Stimulated activated CD4-positive, alpha-beta T cell treated with anti-CD3 and anti-CD28 coated beads, Interleukin-15, amount 100 ng/mL, for 24 hours (primary cell): ENCODE measurements at regions not wholly inside any gene's neighbourhood (a gene's known extent, or its start where the extent isn't known, plus 50 kb on each side); places are given as distances from the start of the nearest gene placed in this dataset.

ENCODE experiments used
- DNase-seq: peaks from one replicate; pipeline ENCODE4 v3.0.0-alpha.2; 2020

DNA sequence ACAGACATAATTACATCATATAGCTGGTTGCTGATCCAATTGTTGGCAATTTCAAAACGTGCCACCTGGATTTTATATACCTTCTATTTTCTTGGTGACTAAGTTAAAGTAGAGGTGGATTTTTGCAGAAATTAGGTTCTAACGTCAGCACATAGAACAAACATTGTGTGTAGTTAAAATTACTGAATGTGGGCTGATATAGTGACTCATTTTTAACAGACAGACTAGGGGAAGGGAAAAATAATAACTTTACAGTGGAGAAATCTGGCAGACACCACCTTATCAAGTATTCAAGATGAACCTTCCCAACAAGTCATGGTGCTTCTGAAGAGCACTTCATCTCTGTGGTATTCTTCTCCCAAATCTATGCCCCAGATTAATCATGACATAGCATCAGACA is 134.5 kb downstream of the UCHL1 start:
- no peak for DNase-seq

DNA sequence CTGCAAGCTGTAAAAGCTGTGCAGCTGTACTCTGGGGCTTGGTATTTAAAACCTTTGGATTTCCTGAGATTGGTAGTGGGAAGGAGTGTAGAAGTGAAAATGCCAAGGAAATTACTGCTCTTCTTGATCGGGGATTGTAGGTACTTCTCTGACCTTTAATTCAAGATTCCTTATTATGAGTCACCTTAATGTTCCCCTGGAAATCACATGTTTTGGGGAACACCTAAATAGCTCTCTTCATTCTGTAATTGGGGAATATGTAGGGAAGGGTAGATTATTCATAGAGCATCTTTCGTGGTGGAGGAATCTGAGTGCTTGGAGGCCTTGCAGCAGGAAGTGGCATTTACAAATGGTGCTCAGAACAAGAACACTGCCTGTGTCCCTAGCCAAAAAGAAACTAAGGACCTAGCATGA is 137.8 kb downstream of the UCHL1 start:
- no peak for DNase-seq

DNA sequence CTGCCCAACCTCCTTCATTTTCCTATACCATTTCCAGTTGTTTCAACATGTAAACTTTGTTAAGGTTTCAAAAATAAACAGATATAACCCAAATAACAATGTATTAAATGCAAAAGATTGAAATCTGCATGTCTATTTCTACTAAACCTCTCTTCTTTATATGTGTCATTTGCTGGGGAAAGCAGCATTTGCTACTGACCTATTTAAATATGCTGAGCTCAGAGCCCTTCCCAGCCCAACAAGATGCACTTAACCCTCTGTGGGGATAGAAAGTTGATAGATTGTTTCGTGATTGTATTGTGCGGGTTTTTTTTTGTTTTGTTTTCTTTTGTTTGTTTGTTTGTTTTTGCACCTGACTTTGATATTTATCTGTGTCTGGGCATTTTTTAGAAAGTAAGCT is 139.5 kb downstream of the UCHL1 start:
- DNase-seq, result no peak

DNA sequence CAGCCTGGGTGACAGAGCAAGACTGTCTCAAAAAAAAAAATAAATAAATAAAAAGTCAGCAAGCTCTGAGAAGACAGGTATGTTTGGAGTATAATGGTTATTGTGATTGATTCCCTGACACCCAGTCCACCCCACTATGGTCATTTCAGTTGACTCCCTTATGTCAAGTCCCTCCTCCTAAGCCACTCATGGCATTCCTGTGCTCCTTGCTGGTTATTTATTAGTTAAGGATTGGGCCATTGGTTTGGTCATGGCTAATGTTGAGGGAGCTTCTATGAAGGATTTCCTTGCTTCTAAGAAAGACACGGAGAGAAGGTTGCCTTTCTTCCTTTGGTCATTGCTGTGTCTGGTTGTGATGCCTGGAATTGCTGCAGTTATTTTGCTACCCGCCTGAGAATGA is 140.1 kb downstream of the UCHL1 start:
- no peak for DNase-seq

DNA sequence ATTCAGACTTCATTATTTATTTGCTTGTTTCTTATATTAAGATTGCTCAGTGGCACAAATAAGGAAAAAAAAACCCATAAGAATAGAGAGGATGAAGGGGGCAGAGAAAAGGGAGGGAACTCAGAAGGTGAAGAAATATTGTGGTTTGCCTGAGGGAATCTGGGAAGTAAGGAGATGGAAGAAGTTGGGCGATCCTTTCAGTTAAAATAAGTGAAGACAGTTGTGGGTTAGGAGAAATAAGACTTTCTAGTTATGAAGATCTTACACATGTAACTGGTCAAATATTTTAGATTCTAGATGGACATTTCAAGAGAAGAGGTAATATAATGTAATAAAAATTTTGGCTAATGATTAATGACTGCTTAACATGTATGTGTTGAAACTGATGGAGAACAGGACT is 138.7 kb upstream of the LIMCH1 start:
- no peak for DNase-seq

DNA sequence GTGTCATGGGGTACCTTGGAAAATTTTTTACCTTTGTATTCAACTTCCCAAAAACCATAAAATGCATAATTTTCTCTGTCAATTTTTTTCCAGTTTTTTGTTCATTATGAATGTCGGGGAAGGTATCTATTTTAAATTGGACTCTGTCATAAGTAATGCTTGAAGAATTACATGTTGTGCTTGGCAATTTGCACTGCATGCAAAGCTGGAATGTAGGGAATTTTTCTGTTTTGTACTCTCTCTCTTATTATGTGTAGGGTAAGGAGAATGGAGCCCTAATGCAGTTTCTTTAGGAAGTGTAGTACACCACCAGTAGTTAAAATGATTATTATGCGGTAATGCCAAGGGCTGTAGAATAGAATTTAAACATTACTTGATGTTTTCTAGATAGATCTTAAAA is 137.7 kb upstream of the LIMCH1 start:
- no peak for DNase-seq

DNA sequence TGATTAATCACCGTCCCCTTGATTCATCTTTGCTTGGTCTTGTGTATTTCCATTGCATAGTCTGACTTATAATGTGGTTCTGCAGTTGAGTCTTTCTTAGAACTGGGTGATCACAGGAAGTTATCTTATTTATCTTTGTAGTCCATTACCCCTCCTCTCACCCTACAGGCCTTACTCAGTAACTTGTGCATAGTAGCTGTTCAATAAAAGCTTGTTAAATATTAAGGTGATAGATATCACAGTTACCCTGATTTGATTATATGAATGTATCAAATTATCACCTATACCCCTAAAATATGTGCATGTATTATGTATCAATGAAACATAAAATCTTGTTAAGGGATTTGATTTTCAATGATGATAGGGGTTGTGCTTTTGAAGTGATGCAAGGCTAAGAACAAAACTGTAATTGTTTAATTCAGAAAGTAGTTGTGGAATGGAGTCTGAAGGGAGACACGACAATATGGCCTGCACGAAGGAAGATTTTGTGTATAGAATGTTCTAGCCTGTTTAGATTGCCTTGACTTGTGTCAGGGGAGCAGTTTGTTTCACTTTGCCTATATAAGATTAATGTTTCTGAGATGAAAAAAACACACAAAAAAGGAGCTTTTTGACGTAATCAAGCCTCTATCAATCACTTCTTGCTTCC is 132.4 kb upstream of the LIMCH1 start:
- no peak for DNase-seq

DNA sequence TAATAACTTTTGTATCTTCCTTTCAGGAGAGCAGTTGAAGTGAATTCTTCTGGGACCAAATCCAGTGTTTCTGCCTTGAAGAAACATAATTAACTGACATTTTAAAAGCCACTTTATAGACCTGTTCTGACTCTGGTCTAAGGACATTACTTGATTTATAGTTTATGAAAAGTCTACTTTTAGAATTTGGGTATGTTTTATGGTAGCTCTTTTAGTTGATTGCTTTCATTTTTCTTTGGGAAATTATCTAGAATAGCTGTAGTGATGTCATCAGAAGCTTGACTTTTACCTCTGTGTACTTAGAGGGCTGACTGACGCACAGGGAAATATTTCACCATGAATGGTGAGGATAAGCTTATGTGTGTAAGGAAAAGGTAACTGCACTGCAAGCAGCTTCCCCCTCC is 131.8 kb upstream of the LIMCH1 start:
- no peak for DNase-seq

DNA sequence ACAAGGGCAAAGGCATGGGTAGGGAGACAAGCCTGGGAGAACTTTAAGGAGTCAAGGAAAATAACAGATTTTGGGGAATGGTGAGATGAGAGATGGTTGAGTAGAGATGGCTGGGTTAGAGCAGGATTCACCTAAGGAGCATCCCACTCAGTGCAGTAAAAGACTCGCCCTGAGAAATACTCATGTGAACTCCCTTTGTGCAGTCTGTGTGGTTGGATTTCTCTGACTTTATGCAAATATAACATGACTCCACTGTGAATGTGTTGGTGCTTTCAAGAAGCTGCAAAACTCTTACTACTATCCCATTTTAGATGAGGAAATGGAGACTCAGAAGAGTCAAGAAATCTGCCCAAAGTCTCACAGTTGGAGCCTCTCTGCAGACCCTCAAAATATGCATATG is 129.8 kb upstream of the LIMCH1 start:
- DNase-seq, result no peak

DNA sequence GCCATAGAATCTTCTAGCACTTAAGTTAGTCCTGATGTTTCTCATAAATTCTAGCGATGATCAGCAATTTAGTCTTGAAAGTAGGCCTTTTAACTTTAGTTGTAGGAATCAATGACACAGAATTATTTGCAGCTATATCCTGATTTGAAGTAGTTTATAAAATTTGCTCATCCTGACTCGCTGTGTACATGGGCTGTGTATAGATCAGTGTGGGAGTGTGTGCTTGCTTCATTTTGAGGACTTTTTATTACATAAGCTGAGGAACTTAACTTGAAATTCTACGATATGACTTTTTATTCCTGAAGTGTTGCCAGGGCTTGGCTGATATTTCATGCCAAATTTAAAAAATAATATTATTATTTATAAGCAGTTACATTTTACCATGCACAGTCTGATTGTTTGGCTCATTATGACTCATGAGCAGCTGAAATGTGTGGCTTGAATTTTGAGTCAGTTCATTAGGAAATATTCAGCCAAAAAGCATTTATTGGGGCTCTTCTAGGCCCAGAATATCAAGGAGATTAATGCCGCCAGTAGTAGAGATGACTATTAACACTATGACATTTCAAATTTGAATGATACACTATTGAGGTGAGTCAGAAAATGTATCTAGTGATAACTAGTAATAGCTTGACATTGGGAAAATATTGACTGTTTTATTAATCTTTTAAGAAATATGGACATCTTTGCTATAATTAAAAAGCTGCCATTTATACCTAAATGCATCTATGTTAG is 128.9 kb upstream of the LIMCH1 start:
- no peak for DNase-seq

DNA sequence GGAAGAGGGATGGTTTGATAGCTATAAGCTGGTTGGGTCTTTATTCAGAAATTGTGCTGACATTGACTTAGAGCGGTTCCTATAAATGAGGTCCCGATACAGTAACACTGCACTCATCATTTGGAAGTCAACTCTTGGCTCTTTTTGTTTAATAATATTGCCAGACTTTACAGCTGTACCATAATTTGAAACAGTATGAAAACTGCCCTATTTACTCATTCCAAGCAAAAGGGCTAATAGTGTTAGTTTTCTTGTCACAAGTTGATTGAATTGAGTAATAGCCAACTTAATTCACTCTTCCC is 128.4 kb upstream of the LIMCH1 start:
- DNase-seq, result no peak

DNA sequence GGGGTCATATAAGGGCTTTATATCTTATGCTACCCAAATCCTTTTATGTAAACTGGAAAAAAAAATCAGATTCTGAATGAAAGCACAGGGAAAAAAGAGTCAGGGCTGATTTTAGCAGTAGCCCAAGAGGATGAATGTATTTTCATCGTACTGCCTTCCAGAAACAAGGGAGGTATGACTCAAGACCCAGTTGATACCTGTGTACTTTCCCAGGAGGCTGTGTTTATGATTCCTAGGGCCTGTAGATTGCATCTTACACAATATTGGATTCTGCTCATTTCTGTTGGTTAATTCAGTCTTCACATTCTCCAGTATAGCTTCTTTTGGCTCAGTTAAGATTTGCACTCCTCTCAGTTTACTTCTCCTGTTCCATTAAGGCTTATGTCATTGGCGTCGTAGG is 127.9 kb upstream of the LIMCH1 start:
- DNase-seq, result no peak

DNA sequence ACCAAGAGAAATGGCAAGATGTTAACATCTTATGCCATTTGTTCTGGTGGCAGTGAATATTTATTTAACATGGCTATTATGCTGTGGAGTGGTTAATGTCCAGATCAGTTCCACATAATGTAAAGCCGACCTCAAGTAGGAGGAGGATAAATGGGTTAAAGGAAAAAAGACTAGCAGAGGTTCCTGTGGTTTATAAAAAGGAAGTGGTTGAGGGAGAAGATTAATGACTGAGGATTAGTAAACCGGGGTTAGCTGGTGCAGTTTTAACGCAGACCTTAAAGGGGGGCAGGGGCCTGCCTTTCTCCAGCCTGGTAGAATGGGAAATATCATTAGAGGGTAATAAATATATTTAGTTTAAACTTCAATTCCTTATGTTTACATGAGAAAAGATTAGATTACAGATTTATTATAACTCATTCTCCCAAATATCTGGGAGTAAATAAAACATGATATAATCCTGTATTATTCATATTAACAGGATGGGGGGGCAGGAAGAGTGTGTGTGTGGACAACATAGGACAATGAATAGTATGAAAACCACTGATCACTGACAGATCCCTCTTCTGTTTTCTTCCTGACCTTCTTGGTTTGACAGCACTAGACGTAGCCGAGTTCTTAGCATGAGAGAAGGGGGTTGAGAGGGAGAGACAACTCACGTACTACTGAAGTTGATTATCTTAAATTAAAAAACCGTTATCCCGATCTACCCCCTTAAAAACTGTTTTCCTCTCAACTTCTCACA is 124.1 kb upstream of the LIMCH1 start:
- no peak for DNase-seq

DNA sequence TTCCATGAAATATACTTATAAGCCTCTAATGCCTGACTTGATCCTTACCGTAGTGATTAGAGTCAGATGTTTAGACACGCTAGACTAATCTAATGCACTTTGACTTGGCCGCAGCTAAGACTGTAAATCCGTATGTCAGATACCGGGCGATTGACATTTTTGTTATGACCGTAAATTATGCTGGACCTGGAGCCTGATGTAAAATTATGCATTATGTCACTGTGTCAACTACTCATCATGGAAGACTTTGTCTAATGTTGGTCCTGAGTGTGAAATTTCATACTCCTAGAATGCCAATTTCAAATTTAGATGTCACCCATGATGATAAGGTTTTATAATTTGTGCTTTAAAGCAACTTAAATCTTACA is 123.6 kb upstream of the LIMCH1 start:
- no peak for DNase-seq

DNA sequence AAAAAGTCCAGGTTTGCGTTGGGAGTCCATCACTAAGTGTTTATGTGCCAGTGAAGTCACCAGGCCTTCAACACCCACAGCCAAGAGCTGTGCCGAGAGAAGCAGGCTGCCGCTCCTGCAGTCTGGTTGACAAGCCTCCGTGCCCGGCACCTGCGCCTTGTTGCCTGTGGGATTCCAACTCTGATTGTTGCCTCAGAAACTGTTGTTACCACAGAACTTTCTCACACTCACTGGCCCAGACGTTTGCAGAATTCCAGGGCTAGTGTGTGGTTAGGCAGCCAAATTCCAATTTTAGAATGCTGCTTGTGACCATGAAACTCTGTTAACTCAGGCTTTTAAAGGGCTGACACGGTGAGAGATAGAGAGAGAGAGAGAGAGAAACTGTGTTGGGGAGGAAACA is 119.5 kb upstream of the LIMCH1 start:
- no peak for DNase-seq

DNA sequence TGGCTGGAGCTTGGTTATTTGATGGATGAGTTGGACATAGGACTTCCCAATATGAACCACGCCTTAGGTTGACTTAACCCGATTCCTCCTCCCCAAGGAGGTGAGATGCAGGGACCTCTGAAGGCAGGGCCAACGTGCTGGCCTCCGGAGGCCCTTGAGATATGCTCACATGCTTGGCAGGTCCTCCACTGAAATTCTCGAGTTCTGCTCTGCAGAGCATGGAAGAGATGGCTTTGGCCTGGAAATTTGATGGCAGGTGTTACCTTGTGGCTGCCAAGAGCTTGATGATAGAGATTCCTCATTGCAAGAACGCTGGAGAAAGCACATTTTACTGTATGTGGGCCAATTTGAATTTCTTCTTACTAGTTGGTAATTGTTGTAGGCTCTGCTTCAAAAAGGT is 117.4 kb upstream of the LIMCH1 start:
- DNase-seq, result no peak

DNA sequence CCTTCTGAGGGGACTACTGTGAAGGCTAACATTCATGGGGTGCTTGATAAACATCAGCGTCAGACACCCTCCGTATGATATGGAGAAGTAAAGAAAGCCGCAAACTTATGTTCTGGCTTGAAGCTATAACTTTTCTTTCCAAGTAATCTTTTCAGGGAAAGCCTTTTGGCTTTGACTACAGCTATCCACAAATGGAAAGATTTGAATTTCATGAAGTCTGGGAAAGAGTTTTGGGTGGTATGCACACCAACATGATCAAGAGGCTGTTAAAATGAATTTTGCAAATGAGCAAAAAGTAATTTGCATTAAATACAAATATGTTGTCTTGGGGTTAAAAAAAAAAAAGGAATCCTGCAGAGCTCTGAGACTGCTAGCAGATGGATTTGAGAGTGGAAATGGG is 114.8 kb upstream of the LIMCH1 start:
- no peak for DNase-seq

DNA sequence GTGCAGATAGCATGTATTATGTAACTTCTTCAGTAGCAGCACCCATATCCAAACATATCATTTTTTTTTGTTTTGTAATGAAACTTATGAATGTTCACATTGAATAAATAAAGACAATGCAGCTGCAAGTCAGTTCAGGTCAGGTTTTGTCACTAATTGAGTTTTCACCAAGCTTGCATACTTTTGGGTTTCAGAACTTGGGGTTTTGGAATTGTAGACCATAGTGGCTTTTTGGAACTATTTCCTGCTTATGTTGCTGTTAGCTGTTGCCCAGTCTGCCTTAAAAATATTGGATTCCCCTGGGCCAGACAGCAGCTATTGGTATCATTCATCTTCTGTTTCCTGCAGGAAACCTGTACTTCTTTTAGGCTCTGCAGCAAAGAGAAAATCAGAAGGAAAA is 113.4 kb upstream of the LIMCH1 start:
- DNase-seq, result no peak

DNA sequence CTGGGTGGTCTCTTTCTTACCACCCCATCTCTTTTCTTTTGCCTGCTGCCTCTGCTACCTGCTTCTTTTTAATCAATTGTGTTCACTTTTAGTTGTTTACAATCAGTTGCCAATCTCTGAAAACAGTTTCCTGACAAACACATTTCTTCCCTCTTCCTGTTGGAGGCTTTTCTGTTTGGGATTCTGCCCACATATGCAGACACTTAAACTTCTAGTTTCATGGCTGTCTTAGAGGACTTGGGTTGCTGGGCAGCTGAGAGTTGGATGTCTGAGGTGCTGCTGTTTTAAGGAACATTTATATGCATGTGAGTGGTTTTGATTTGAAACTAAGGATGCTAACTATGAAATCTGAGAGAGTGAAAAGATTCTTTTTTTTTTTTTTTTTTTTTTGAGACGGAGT is 112.3 kb upstream of the LIMCH1 start:
- no peak for DNase-seq

DNA sequence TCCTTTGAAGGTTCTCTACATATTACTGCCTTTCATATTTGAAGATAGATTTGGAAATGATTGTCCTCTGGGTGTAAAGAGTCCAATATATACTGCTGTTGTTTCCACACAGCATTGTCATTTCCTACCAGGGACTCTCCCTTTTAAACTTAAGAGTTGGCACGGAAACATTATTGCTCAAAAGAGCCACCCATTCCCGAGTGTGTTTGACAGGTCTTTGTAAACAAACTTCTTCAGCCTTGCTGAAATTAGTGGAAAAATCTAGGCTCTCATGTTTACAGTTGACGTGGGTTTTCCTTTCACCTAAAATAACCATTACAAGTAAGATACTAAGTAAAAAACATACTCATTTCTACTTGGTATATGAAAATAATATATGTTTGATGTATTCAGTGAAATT is 111.4 kb upstream of the LIMCH1 start:
- DNase-seq, result no peak

DNA sequence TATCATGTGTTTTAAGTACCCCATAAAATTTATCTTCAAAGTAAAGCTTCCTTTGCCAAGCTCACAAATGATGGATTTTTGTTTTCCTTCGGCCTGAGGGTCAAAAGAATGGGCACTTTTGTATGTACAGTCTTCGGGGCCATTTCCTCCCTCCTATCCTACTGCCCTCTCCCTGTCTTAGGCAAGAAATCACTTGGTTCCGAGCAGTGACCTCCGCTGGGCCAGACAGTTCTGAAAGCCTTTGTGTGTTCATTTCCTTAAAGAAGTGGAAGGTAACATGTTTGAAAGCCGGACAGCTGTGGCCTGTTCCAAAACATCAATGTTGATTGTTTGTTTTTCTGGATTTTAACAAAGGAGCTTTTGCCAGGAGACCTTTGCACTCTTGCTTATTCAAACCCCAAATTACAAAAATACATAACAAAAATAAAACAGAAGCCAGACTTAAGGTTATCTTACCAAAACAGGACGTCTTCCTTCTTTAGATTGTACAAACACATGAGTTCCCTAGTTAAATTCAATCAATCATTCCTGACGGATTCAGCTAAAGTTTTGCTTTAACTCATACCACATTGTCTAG is 110.6 kb upstream of the LIMCH1 start:
- DNase-seq, result no peak

DNA sequence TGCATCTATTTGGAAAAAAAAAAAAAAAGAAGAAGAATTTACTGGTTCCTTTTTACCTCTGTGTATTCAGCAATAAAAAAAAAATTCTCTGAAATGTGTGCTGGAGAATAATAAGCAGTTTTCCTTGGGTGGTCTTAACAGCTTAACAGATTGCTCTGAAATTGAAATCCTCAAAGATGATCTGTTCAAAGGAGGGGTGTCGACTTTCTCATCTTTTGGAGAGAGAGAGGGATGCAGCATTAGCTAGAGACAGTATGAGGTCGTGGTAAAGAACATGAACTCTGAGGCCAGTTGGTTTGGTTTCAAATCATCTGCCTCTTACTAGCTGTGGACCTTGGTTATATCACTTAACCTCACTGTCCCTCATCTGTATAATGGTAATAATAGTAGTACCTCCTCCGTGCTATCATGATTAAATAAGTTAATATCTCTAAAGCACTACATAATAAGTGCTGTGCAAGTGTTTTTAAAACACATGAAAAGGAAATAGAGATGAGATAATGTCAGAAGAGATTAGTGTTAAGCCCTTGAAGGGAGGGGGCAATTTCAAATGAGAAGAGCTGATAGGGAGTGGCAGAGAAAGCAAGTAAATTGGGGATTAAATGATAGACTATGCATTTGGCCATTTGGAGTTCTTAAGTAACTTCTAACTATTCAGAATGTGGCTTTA is 109.9 kb upstream of the LIMCH1 start:
- no peak for DNase-seq

DNA sequence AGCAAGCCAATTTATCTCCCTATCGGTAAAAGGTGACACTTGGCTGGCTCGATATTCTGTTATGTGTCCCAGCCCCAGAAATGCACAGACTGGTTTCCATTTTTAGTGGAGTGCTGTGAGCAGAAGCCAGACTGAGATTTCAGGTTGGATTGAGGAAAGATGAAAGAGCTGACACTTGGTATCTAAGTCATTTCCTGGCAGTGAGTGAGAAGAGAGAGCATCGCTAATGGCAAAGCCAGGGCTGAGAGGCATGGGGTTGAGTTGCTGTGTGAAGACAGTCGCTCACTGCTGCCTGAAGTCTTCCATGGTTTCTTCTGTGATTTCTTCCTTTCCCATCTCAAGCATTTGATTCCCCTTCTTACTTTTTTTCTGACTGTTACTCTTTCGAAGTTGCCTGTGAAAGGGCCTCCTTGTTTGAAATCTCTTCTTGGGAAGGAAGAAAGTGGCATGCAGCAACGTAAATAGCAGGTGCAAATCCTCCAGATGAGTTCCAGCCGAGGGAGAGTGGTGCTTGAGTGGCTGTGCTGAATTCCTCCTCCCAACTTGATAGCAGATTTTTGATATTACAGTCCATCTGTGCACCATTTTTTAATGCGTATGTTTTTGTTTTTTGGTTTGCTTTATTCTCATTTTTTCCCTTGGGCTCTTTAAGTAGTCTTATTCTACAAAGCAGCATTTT is 109.2 kb upstream of the LIMCH1 start:
- no peak for DNase-seq
